Stimulated activated CD4-positive, alpha-beta T cell treated with anti-CD3 and anti-CD28 coated beads, Interleukin-1b, Interleukin-23, amount 100 ng/mL, for 24 hours (primary cell): ENCODE measurements at regions not wholly inside any gene's neighbourhood (a gene's known extent, or its start where the extent isn't known, plus 50 kb on each side); places are given as distances from the start of the nearest gene placed in this dataset.
"Not testable (repeated sequence)": the region's sequence is repeated elsewhere in the genome, so short reads cannot be mapped to it uniquely, and the experiment has no call there.

Experiments
- DNase-seq, 4 experiments: peaks; one replicate each; pipeline ENCODE4 v3.0.0-alpha.2; 2020; ENCODE audit warnings: low read depth in 4 of 4, low spot score in 1 of 4

- no peak for DNase-seq
Observed at GRCh38 chrX:14352511-14352910, 176.8 kb upstream of the GLRA2 start.

- DNase-seq = no peak
Observed at GRCh38 chrX:14351611-14352303, 177.6 kb upstream of the GLRA2 start.

- DNase-seq = no peak
Observed at GRCh38 chrX:14347523-14347922, 181.8 kb upstream of the GLRA2 start.

- no peak for DNase-seq
Observed at GRCh38 chrX:14344172-14344940, 185.0 kb upstream of the GLRA2 start.

- DNase-seq = no peak
Observed at GRCh38 chrX:14309431-14309830, 219.9 kb upstream of the GLRA2 start.

GRCh38 chrX:14308976-14309375 lies 220.4 kb upstream of the GLRA2 start:
- DNase-seq = not testable (repeated sequence)

GRCh38 chrX:14303891-14304290 lies 225.4 kb upstream of the GLRA2 start:
- no peak for DNase-seq

- not testable (repeated sequence) for DNase-seq
Observed at GRCh38 chrX:14302561-14302960, 226.8 kb upstream of the GLRA2 start.

GRCh38 chrX:14300376-14300775 lies 229.0 kb upstream of the GLRA2 start:
- DNase-seq = no peak

- no peak for DNase-seq
Observed at GRCh38 chrX:14295426-14295825, 233.9 kb upstream of the GLRA2 start.

- DNase-seq = no peak
Observed at GRCh38 chrX:14291666-14292500, 237.5 kb upstream of the GLRA2 start.

GRCh38 chrX:14290335-14290734 lies 239.0 kb upstream of the GLRA2 start:
- no peak for DNase-seq

GRCh38 chrX:14274691-14275090 lies 245.0 kb upstream of the GEMIN8 start:
- DNase-seq = no peak

- DNase-seq = no peak
Observed at GRCh38 chrX:14267216-14267615, 237.5 kb upstream of the GEMIN8 start.

GRCh38 chrX:14266705-14267104 lies 237.0 kb upstream of the GEMIN8 start:
- DNase-seq = no peak

- no peak for DNase-seq
Observed at GRCh38 chrX:14243823-14244222, 214.1 kb upstream of the GEMIN8 start.

- no peak for DNase-seq
Observed at GRCh38 chrX:14235004-14235403, 205.3 kb upstream of the GEMIN8 start.

GRCh38 chrX:14232688-14233087 lies 203.0 kb upstream of the GEMIN8 start:
- DNase-seq = no peak

GRCh38 chrX:14228611-14229010 lies 198.9 kb upstream of the GEMIN8 start:
- no peak for DNase-seq

GRCh38 chrX:14220386-14220944 lies 190.8 kb upstream of the GEMIN8 start:
- DNase-seq = no peak

GRCh38 chrX:14209034-14209433 lies 179.3 kb upstream of the GEMIN8 start:
- no peak for DNase-seq
